ENCODE measurements at regions not wholly inside any gene's neighbourhood (a gene's known extent, or its start where the extent isn't known, plus 50 kb on each side); places are given as distances from the start of the nearest gene placed in this dataset.

GRCh38 chr12:115891556-115892164 lies 385.8 kb downstream of the MED13L start:
- TF ChIP-seq EZH2phosphoT487 (IDR thresholded peaks at IDR 0.05; ENCODE audit: low read depth, severe bottlenecking, unreplicated experiment) (no peak), EZH2 (IDR thresholded peaks at IDR 0.05; ENCODE audit: borderline replicate concordance) (no peak)
- TF ChIP-seq, protein P1, sequence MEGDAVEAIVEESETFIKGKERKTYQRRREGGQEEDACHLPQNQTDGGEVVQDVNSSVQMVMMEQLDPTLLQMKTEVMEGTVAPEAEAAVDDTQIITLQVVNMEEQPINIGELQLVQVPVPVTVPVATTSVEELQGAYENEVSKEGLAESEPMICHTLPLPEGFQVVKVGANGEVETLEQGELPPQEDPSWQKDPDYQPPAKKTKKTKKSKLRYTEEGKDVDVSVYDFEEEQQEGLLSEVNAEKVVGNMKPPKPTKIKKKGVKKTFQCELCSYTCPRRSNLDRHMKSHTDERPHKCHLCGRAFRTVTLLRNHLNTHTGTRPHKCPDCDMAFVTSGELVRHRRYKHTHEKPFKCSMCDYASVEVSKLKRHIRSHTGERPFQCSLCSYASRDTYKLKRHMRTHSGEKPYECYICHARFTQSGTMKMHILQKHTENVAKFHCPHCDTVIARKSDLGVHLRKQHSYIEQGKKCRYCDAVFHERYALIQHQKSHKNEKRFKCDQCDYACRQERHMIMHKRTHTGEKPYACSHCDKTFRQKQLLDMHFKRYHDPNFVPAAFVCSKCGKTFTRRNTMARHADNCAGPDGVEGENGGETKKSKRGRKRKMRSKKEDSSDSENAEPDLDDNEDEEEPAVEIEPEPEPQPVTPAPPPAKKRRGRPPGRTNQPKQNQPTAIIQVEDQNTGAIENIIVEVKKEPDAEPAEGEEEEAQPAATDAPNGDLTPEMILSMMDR (IDR thresholded peaks at IDR 0.05; ENCODE audit: poor library complexity), result no peak
- 24% methylated on average over 6 of the region's 6 CpGs for WGBS (ENCODE audit: low lambda C conversion rate, missing lambda C conversion rate)
- H2AFZ ChIP-seq, result no peak overlapping the region

GRCh38 chr12:115886666-115887065 lies 390.8 kb downstream of the MED13L start:
- Histone ChIP-seq H3K36me3 (replicated peaks; ENCODE audit: insufficient read depth, low read depth) (no peaks in the 10 kb centered on the region), H3K4me3 (no peak overlapping the region), H3K27ac (no peak overlapping the region), H3K79me2 (no peaks in the 10 kb centered on the region), H3K9me2 (replicated peaks; ENCODE audit: insufficient read depth) (no peaks in the 10 kb centered on the region), H4K20me1 (ENCODE audit: insufficient read depth, poor library complexity, severe bottlenecking) (no peaks in the 10 kb centered on the region), H2AFZ (no peak overlapping the region), H3K4me2 (no peak overlapping the region), H3K9me3 (ENCODE audit: low read depth) (no peaks in the 10 kb centered on the region), H3K27me3 (no peaks in the 10 kb centered on the region), H3K4me1 (ENCODE audit: insufficient read depth) (no peaks in the 10 kb centered on the region)
- TF ChIP-seq, protein P1 (IDR thresholded peaks at IDR 0.05; ENCODE audit: poor library complexity), result no peak
- TF ChIP-seq EZH2 (IDR thresholded peaks at IDR 0.05; ENCODE audit: borderline replicate concordance) (no peak), EZH2phosphoT487 (IDR thresholded peaks at IDR 0.05; ENCODE audit: low read depth, severe bottlenecking, unreplicated experiment) (no peak)
- WGBS (ENCODE audit: low lambda C conversion rate, missing lambda C conversion rate), result 94% methylated on average over 4 of the region's 4 CpGs
- no peak for DNase-seq (ENCODE audit: low spot score)

More at GRCh38 chr12:115891556-115892164, 385.8 kb downstream of the MED13L start:
- H3K79me2 ChIP-seq, result no peaks in the 10 kb centered on the region
- no peak overlapping the region for H3K4me2 ChIP-seq
- no peaks in the 10 kb centered on the region for H3K9me2 ChIP-seq (replicated peaks; ENCODE audit: insufficient read depth)
- DNase-seq (ENCODE audit: low spot score), result no peak
- H4K20me1 ChIP-seq (ENCODE audit: insufficient read depth, poor library complexity, severe bottlenecking), result no peaks in the 10 kb centered on the region
- H3K27me3 ChIP-seq, result no peaks in the 10 kb centered on the region
- no peaks in the 10 kb centered on the region for H3K9me3 ChIP-seq (ENCODE audit: low read depth)
- no peaks in the 10 kb centered on the region for H3K4me1 ChIP-seq (ENCODE audit: insufficient read depth)
- H3K36me3 ChIP-seq (replicated peaks; ENCODE audit: insufficient read depth, low read depth), result no peaks in the 10 kb centered on the region
- no peak overlapping the region for H3K4me3 ChIP-seq
- no peak overlapping the region for H3K27ac ChIP-seq

GRCh38 chr12:115885040-115885690 lies 392.3 kb downstream of the MED13L start:
- Histone ChIP-seq H3K4me3 (no peak overlapping the region), H3K9me2 (replicated peaks; ENCODE audit: insufficient read depth) (no peaks in the 10 kb centered on the region), H2AFZ (no peak overlapping the region), H3K9me3 (ENCODE audit: low read depth) (no peaks in the 10 kb centered on the region), H3K4me2 (no peak overlapping the region), H3K4me1 (ENCODE audit: insufficient read depth) (no peaks in the 10 kb centered on the region), H3K36me3 (replicated peaks; ENCODE audit: insufficient read depth, low read depth) (no peaks in the 10 kb centered on the region), H4K20me1 (ENCODE audit: insufficient read depth, poor library complexity, severe bottlenecking) (no peaks in the 10 kb centered on the region), H3K27ac (no peak overlapping the region), H3K79me2 (no peaks in the 10 kb centered on the region), H3K27me3 (no peaks in the 10 kb centered on the region)
- TF ChIP-seq EZH2phosphoT487 (IDR thresholded peaks at IDR 0.05; ENCODE audit: low read depth, severe bottlenecking, unreplicated experiment), result no peak
- TF ChIP-seq EZH2 (IDR thresholded peaks at IDR 0.05; ENCODE audit: borderline replicate concordance), result no peak
- TF ChIP-seq, protein P1 (IDR thresholded peaks at IDR 0.05; ENCODE audit: poor library complexity), result no peak
- WGBS (ENCODE audit: low lambda C conversion rate, missing lambda C conversion rate), result 76% methylated on average over 12 of the region's 12 CpGs
- no peak for DNase-seq (ENCODE audit: low spot score)

Data from hepatocyte (in vitro differentiated cells).